Brain microvascular endothelial cell (primary cell): ENCODE measurements at regions not wholly inside any gene's neighbourhood (a gene's known extent, or its start where the extent isn't known, plus 50 kb on each side); places are given as distances from the start of the nearest gene placed in this dataset.

ENCODE experiments used
- DNase-seq: peaks from one replicate; pipeline ENCODE4 v3.0.0-alpha.2; 2020
- H3K27ac ChIP-seq: fragments of 250-450 bp; sonication (Bioruptor Pico); 2 replicates; pipeline ENCODE4 v1.5.1; 2020; ENCODE audit warnings: mild to moderate bottlenecking, moderate library complexity
- H3K27me3 ChIP-seq: fragments of 250-450 bp; sonication (Bioruptor Pico); replicated peaks from 2 replicates; pipeline ENCODE4 v1.5.1; 2020; ENCODE audit warnings: mild to moderate bottlenecking
- H3K36me3 ChIP-seq: fragments of 250-450 bp; sonication (Bioruptor Pico); replicated peaks from 2 replicates; pipeline ENCODE4 v1.5.1; 2020; ENCODE audit warnings: mild to moderate bottlenecking
- H3K4me3 ChIP-seq: 2 replicates; pipeline ENCODE4 v1.5.1; 2011; ENCODE audit warnings: low read depth, mild to moderate bottlenecking, control low read depth, low read length, moderate library complexity
- CTCF ChIP-seq: IDR thresholded peaks from 2 replicates; pipeline ENCODE4 v1.5.1; 2011; ENCODE audit warnings: low read depth, mild to moderate bottlenecking, moderate library complexity, low read length, control low read depth, inconsistent platforms; ENCODE audit errors: missing control alignments
- in situ Hi-C: cut with HindIII; loops from 2 replicates; pipeline ENCODE4 v1.10.0; 2017; ENCODE audit warnings: low sequenced_read_pairs, low pct_ligation_motif_present

GRCh38 chr18:8504424-8504823 is 104.8 kb upstream of the RAB12 start:
- no peak for TF ChIP-seq CTCF
- in situ Hi-C loops = no loop called here

DNA sequence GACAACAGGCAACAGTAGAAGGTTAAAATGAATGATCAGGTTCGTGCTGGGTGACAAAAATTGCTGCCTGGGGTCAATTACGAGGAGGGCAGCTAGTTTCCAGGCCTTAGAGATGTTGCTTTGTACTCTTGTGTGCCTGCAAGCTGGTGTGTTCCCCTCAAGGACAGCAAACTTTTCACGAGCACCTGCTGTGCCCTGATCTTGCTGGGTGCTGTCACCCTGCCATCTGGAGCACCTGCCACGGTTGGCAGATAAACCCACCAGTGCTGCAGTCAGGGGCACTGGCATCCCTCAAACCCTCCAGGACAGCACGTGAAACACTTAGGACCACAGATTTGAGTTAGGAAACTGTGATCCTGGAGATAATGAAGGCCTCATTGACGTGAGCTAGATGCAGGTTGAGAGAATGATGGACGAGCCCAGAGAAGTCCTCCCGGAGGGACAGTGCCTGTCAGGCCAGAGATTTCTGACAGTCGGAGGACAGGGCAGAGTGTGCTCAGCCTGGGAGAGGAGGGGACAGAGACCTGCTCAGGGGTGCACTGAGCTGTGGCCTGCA is 104.3 kb upstream of the RAB12 start:
- Histone ChIP-seq H3K4me3 (no peak overlapping the region), H3K27ac (no peak overlapping the region), H3K36me3 (no peaks in the 10 kb centered on the region), H3K27me3 (no peaks in the 10 kb centered on the region)
- no peak for TF ChIP-seq CTCF
- in situ Hi-C loops = no loop called here
- no peak for DNase-seq

More at GRCh38 chr18:8504424-8504823, 104.8 kb upstream of the RAB12 start:
- Histone ChIP-seq H3K36me3 (no peaks in the 10 kb centered on the region), H3K27ac (no peak overlapping the region), H3K27me3 (no peaks in the 10 kb centered on the region), H3K4me3 (no peak overlapping the region)
- DNase-seq = no peak

- no peak for TF ChIP-seq CTCF
- in situ Hi-C loops = no loop called here
- no peak for DNase-seq
- Histone ChIP-seq H3K36me3 (no peaks in the 10 kb centered on the region), H3K4me3 (no peak overlapping the region), H3K27me3 (no peaks in the 10 kb centered on the region), H3K27ac (no peak overlapping the region)
Measured at GRCh38 chr18:8506251-8507049, 102.8 kb upstream of the RAB12 start.

DNA sequence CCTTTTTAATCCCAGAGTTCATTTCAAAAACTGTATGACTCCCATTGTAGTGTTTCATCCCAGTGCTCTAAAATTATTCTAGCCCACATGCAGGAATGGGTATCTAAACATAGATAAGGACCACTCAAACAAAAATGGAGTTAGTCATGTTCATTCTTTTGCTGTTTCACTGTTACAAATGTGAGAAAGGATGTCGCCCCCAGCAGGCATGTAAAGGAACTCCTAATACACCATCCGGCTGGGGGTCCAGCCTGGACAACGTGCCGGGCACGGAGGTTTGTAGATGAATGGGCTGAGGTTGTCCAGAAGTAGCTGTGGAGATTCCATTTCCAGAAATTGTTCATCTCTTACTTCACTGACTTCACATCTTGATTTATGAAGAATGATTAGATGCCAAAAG is 101.9 kb upstream of the RAB12 start:
- in situ Hi-C loops = no loop called here
- Histone ChIP-seq H3K27me3 (no peaks in the 10 kb centered on the region), H3K36me3 (no peaks in the 10 kb centered on the region), H3K4me3 (no peak overlapping the region), H3K27ac (no peak overlapping the region)
- DNase-seq = peak; percentile 14
- TF ChIP-seq CTCF = peak; percentile 65

DNA sequence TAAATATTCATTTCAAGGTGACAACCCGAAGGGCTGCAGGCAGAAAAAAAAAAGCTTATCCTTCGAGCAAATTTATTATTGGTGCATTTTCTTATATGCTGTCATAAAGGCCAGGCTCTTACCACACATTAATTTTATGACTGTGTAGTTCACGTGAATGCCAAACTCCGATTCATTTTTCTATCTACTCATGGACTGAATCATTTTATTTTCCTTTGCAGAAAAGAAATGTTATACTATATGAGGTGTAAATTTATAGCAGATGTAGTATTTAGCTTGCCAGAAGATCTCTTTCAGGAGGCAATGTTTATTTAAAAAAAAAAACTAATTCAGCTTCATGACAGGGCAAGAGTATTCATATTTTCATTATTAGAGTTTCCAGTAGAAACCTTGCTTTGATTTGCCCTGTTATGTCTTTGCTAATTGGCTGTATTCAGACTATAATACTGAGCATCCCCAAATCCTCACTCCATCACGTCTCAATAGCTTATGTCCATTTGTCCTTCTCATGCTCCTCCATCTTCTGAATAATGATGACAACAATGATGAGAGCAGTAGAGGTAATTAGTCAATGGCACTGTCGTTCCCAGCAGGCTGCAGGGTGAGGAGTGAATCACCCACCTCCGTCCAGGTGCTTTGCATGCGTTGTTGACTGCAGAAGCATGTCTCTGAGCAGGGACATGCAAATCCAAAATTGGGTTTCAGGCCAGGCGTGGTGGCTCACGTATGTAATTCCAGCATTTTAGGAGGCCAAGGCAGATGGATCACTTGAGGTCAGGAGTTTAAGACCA is 101.1 kb upstream of the RAB12 start:
- Histone ChIP-seq H3K27ac (no peak overlapping the region), H3K4me3 (no peak overlapping the region), H3K36me3 (no peaks in the 10 kb centered on the region), H3K27me3 (no peaks in the 10 kb centered on the region)
- in situ Hi-C loops = no loop called here
- TF ChIP-seq CTCF = no peak
- no peak for DNase-seq
